GM12878 (cell line): ENCODE measurements at regions not wholly inside any gene's neighbourhood (a gene's known extent, or its start where the extent isn't known, plus 50 kb on each side); places are given as distances from the start of the nearest gene placed in this dataset.

Source experiments
- ATAC-seq: fragments of 200-7000 bp; cut with Tn5 transposase; 3 replicates; pipeline ENCODE4 v1.9.1; 2020; ENCODE audit warnings: mild to moderate bottlenecking, moderate library complexity
- BruUV-seq: library from RNA; stranded (reverse); fragments of 400-500 nt; replicated peaks from 2 replicates; lab custom pipeline; 2021; lab: Mats Ljungman, UMichigan
- CTCF ChIA-PET: fragments of 300-600 bp; sonication (Branson Sonifier 250); formaldehyde crosslinking; extraction: SDS; loops from one replicate; lab custom pipeline; 2021; ENCODE audit warnings: inconsistent platforms; lab: Yijun Ruan, JAX
- POLR2A ChIA-PET: fragments of 350-600 bp; formaldehyde crosslinking; extraction: SDS; loops from one replicate; lab custom pipeline; 2021; ENCODE audit warnings: inconsistent platforms; lab: Charles Lee
- RAD21 ChIA-PET: fragments of 300-600 bp; sonication (Branson Sonifier 250); formaldehyde crosslinking; loops from one replicate; lab custom pipeline; 2023; ENCODE audit warnings: antibody characterized with exemption; ENCODE audit not compliant: unreplicated experiment; lab: Charles Lee
- SMC1A ChIA-PET: fragments of 300-600 bp; sonication (Branson Sonifier 250); formaldehyde crosslinking; loops from one replicate; lab custom pipeline; 2023; ENCODE audit not compliant: unreplicated experiment, uncharacterized antibody; lab: Charles Lee
- DNase-seq: peaks from one replicate; pipeline ENCODE4 v3.0.0-alpha.2; 2011; ENCODE audit warnings: low read depth, low spot score
- FAIRE-seq: peaks from 3 replicates; lab custom pipeline; 2011; peaks lifted over from hg19 to GRCh38; lab: Jason Lieb, UNC
- H2AFZ ChIP-seq: 2 replicates; pipeline ENCODE4 v1.6.0; 2011; ENCODE audit warnings: low read depth, low read length, control low read depth; ENCODE audit not compliant: control insufficient read depth
- H3K27ac ChIP-seq: 2 replicates; pipeline ENCODE4 v1.5.1; 2011; ENCODE audit warnings: control low read depth; ENCODE audit not compliant: control insufficient read depth, insufficient read depth
- H3K27me3 ChIP-seq, 2 experiments: replicated peaks in 1 of 2; 2 replicates each; pipeline versions ENCODE4 v1.6.0 to v1.6.1; 2011; ENCODE audit warnings: low read length in 1 of 2; ENCODE audit not compliant: control insufficient read depth in 2 of 2, insufficient read depth in 2 of 2
- H3K36me3 ChIP-seq, 2 experiments: 2 replicates each; pipeline ENCODE4 v1.5.1; 2011; ENCODE audit warnings: low read length in 1 of 2; ENCODE audit not compliant: control insufficient read depth in 2 of 2, insufficient read depth in 2 of 2
- H3K4me1 ChIP-seq: 2 replicates; pipeline ENCODE4 v1.6.1; 2011; ENCODE audit warnings: mild to moderate bottlenecking, low read length, moderate library complexity, mixed read lengths; ENCODE audit not compliant: control insufficient read depth, insufficient read depth
- H3K4me2 ChIP-seq: 2 replicates; pipeline ENCODE4 v1.6.0; 2011; ENCODE audit warnings: control low read depth; ENCODE audit not compliant: control insufficient read depth, insufficient read depth
- H3K4me3 ChIP-seq: fragments of 200-600 bp; sonication (generic); 2 replicates; pipeline ENCODE4 v1.5.1; 2016
- H3K79me2 ChIP-seq: 2 replicates; pipeline ENCODE4 v1.6.0; 2011; ENCODE audit warnings: low read length; ENCODE audit not compliant: control insufficient read depth, insufficient read depth
- H3K9ac ChIP-seq: 2 replicates; pipeline ENCODE4 v1.8.0; 2011; ENCODE audit warnings: low read length, control low read depth, mixed read lengths; ENCODE audit not compliant: control insufficient read depth, insufficient read depth
- H3K9me3 ChIP-seq: replicated peaks from 3 replicates; pipeline ENCODE4 v1.5.1; 2011; ENCODE audit warnings: mild to moderate bottlenecking, low read length; ENCODE audit not compliant: control insufficient read depth, insufficient read depth
- H4K20me1 ChIP-seq: 2 replicates; pipeline ENCODE4 v1.6.0; 2011; ENCODE audit not compliant: control insufficient read depth, insufficient read depth
- ETV6 ChIP-seq, 2 experiments: fragments of 450-650 bp in 1 of 2; IDR thresholded peaks in 1 of 2; conservative IDR thresholded peaks in 1 of 2; 2 replicates each; pipeline ENCODE4 v1.6.1; 2014; ENCODE audit warnings: antibody characterized with exemption in 1 of 2, borderline replicate concordance in 1 of 2, low read depth in 1 of 2, mild to moderate bottlenecking in 1 of 2, moderate library complexity in 1 of 2
- RAD51 ChIP-seq: fragments of 450-650 bp; IDR thresholded peaks from 2 replicates; pipeline ENCODE4 v1.6.1; 2016; ENCODE audit warnings: moderate library complexity, mild to moderate bottlenecking, inconsistent platforms
- SUPT20H ChIP-seq: IDR thresholded peaks from 2 replicates; pipeline ENCODE4 v1.6.1; 2011; ENCODE audit warnings: low read depth, mild to moderate bottlenecking, low read length, moderate library complexity, borderline replicate concordance; ENCODE audit not compliant: control insufficient read depth
- WGBS: methylation state at CpG from one replicate; pipeline ENCODE4 v1.1.6; 2016; ENCODE audit warnings: low lambda C conversion rate; ENCODE audit not compliant: insufficient replicate concordance, insufficient coverage; ENCODE audit errors: missing lambda C conversion rate; 5-methylcytosine and 5-hydroxymethylcytosine counted together
- in situ Hi-C: fragments of 300-500 bp; cut with MboI; formaldehyde crosslinking; loops from 9 replicates; pipeline ENCODE4 v1.14.3; 2018; ENCODE audit warnings: mixed read lengths
- intact Hi-C: fragments of 100-400 bp; cut with micrococcal nuclease; formaldehyde crosslinking; loops from one replicate; pipeline ENCODE4 v1.14.2; 2022; ENCODE audit not compliant: unreplicated experiment
- TF ChIP-seq, protein P1 (sequence below): fragments of 450-650 bp; IDR thresholded peaks from 2 replicates; pipeline ENCODE4 v1.6.1; 2017; ENCODE audit warnings: low read depth, mild to moderate bottlenecking, moderate library complexity
- TF ChIP-seq, protein P2 (sequence below): fragments of 150-350 bp; IDR thresholded peaks from 2 replicates; pipeline ENCODE4 v1.6.1; 2014; ENCODE audit warnings: mild to moderate bottlenecking, low read depth, low read length

- FAIRE-seq = no peak
- H3K4me2 ChIP-seq = no peak overlapping the region
- no peak overlapping the region for H3K4me3 ChIP-seq
- 0% methylated on average over 2 of the region's 2 CpGs for WGBS
- H3K79me2 ChIP-seq = no peaks in the 10 kb centered on the region
- intact Hi-C loops (no loop called here), in situ Hi-C loops (no loop called here)
- ChIA-PET RAD21 (no interaction called here), SMC1A (no interaction called here), POLR2A (no interaction called here), CTCF (no interaction called here)
- no peak for TF ChIP-seq SUPT20H
- no peak for TF ChIP-seq ETV6 (conservative IDR thresholded peaks at IDR 0.05 in 1 of 2, IDR thresholded peaks at IDR 0.05 in 1 of 2; ENCODE audit: borderline replicate concordance in 1 of 2, low read depth in 1 of 2)
- no peak for TF ChIP-seq RAD51
- TF ChIP-seq, protein P1, sequence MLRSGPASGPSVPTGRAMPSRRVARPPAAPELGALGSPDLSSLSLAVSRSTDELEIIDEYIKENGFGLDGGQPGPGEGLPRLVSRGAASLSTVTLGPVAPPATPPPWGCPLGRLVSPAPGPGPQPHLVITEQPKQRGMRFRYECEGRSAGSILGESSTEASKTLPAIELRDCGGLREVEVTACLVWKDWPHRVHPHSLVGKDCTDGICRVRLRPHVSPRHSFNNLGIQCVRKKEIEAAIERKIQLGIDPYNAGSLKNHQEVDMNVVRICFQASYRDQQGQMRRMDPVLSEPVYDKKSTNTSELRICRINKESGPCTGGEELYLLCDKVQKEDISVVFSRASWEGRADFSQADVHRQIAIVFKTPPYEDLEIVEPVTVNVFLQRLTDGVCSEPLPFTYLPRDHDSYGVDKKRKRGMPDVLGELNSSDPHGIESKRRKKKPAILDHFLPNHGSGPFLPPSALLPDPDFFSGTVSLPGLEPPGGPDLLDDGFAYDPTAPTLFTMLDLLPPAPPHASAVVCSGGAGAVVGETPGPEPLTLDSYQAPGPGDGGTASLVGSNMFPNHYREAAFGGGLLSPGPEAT = no peak
- TF ChIP-seq, protein P2, sequence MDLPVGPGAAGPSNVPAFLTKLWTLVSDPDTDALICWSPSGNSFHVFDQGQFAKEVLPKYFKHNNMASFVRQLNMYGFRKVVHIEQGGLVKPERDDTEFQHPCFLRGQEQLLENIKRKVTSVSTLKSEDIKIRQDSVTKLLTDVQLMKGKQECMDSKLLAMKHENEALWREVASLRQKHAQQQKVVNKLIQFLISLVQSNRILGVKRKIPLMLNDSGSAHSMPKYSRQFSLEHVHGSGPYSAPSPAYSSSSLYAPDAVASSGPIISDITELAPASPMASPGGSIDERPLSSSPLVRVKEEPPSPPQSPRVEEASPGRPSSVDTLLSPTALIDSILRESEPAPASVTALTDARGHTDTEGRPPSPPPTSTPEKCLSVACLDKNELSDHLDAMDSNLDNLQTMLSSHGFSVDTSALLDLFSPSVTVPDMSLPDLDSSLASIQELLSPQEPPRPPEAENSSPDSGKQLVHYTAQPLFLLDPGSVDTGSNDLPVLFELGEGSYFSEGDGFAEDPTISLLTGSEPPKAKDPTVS = no peak
- no peaks in the 10 kb centered on the region for H3K36me3 ChIP-seq
- H3K27me3 ChIP-seq = no peaks in the 10 kb centered on the region
- no peak for DNase-seq
- no peaks in the 10 kb centered on the region; the same call in 2 of the 3 replicates for H3K9me3 ChIP-seq
- no TSS peak for BruUV-seq
- H4K20me1 ChIP-seq = no peaks in the 10 kb centered on the region
- H2AFZ ChIP-seq = no peak overlapping the region
- no peak overlapping the region for H3K9ac ChIP-seq
- H3K4me1 ChIP-seq = no peaks in the 10 kb centered on the region
- no peak for ATAC-seq
- H3K27ac ChIP-seq = no peak overlapping the region
Observed at GRCh38 chr19:29396925-29397324, 128.9 kb upstream of the VSTM2B start.
